ENCODE measurements at regions not wholly inside any gene's neighbourhood (a gene's known extent, or its start where the extent isn't known, plus 50 kb on each side); places are given as distances from the start of the nearest gene placed in this dataset.

GRCh38 chr17:34000639-34001038 is 254.4 kb upstream of the CCL2 start:
- POLR2A ChIA-PET: no interaction called here
- H3K27me3 Mint-ChIP-seq: peaks cover 7 to 17% of the 10 kb centered on the region in 2 donors
- no peak overlapping the region for H3K27ac Mint-ChIP-seq
- H3K27ac ChIP-seq (ENCODE audit: low read length): no peak overlapping the region
- H3K4me3 Mint-ChIP-seq: no peak overlapping the region
- CTCF ChIA-PET: no interaction called here
- H3K4me1 Mint-ChIP-seq: no peaks in the 10 kb centered on the region
- H3K36me3 Mint-ChIP-seq: no peaks in the 10 kb centered on the region
- H3K27me3 ChIP-seq (replicated peaks in 1 of 2; ENCODE audit: control insufficient read depth in 2 of 2, extremely low read depth in 1 of 2, insufficient read depth in 2 of 2, low read length in 1 of 2): peaks cover 0 to 15% of the 10 kb centered on the region in 2 experiments
- no peaks in the 10 kb centered on the region for H3K9me3 ChIP-seq
- peaks cover 10 to 38% (median 18%) of the 10 kb centered on the region in 3 donors for H3K9me3 Mint-ChIP-seq
- no peak for DNase-seq
- H3K4me3 ChIP-seq (ENCODE audit: control insufficient read depth in 1 of 2, extremely low read depth in 1 of 2, low read length in 1 of 2): no peak overlapping the region
- no peaks in the 10 kb centered on the region for H3K4me1 ChIP-seq (ENCODE audit: control insufficient read depth in 1 of 2, extremely low read depth in 1 of 2, insufficient read depth in 2 of 2, low read length in 2 of 2)
- WGBS (ENCODE audit: insufficient coverage): no CpG with 5 or more reads among the region's 1 CpG
- no peak for ATAC-seq (replicated peaks in 1 of 4)
- no peaks in the 10 kb centered on the region for H3K36me3 ChIP-seq (ENCODE audit: control insufficient read depth in 2 of 2, extremely low read depth in 1 of 2, insufficient read depth in 1 of 2, low read length in 1 of 2)

- no peak overlapping the region for H3K4me3 Mint-ChIP-seq
These were observed 253.8 kb upstream of the CCL2 start for GRCh38 chr17:34001246-34001645.

GRCh38 chr17:34006126-34006525 is 249.0 kb upstream of the CCL2 start:
- H3K4me3 Mint-ChIP-seq: no peak overlapping the region
- DNase-seq (no peak), ATAC-seq (replicated peaks in 1 of 4) (no peak)
- no peaks in the 10 kb centered on the region for H3K9me3 ChIP-seq
- POLR2A ChIA-PET: no interaction called here
- 58% methylated on average over 3 of the region's 3 CpGs for WGBS (ENCODE audit: insufficient coverage)
- peaks cover 11 to 21% of the 10 kb centered on the region in 2 donors for H3K27me3 Mint-ChIP-seq
- peaks cover 0 to 17% of the 10 kb centered on the region in 2 experiments for H3K27me3 ChIP-seq (replicated peaks in 1 of 2; ENCODE audit: control insufficient read depth in 2 of 2, extremely low read depth in 1 of 2, insufficient read depth in 2 of 2, low read length in 1 of 2)
- H3K27ac Mint-ChIP-seq: no peak overlapping the region
- no peak overlapping the region for H3K27ac ChIP-seq (ENCODE audit: low read length)
- peaks cover 5 to 12% (median 8%) of the 10 kb centered on the region in 3 donors for H3K9me3 Mint-ChIP-seq
- no peaks in the 10 kb centered on the region for H3K4me1 ChIP-seq (ENCODE audit: control insufficient read depth in 1 of 2, extremely low read depth in 1 of 2, insufficient read depth in 2 of 2, low read length in 2 of 2)
- H3K4me1 Mint-ChIP-seq: no peaks in the 10 kb centered on the region
- H3K4me3 ChIP-seq (ENCODE audit: control insufficient read depth in 1 of 2, extremely low read depth in 1 of 2, low read length in 1 of 2): no peak overlapping the region
- H3K36me3 Mint-ChIP-seq: no peaks in the 10 kb centered on the region
- CTCF ChIA-PET: no interaction called here
- H3K36me3 ChIP-seq (ENCODE audit: control insufficient read depth in 2 of 2, extremely low read depth in 1 of 2, insufficient read depth in 1 of 2, low read length in 1 of 2): no peaks in the 10 kb centered on the region

More at GRCh38 chr17:34001246-34001645, 253.8 kb upstream of the CCL2 start:
- Histone ChIP-seq H3K4me3 (ENCODE audit: control insufficient read depth in 1 of 2, extremely low read depth in 1 of 2, low read length in 1 of 2) (no peak overlapping the region), H3K9me3 (no peaks in the 10 kb centered on the region), H3K4me1 (ENCODE audit: control insufficient read depth in 1 of 2, extremely low read depth in 1 of 2, insufficient read depth in 2 of 2, low read length in 2 of 2) (no peaks in the 10 kb centered on the region), H3K27ac (ENCODE audit: low read length) (no peak overlapping the region), H3K27me3 (replicated peaks in 1 of 2; ENCODE audit: control insufficient read depth in 2 of 2, extremely low read depth in 1 of 2, insufficient read depth in 2 of 2, low read length in 1 of 2) (peaks cover 0 to 18% of the 10 kb centered on the region in 2 experiments), H3K36me3 (ENCODE audit: control insufficient read depth in 2 of 2, extremely low read depth in 1 of 2, insufficient read depth in 1 of 2, low read length in 1 of 2) (no peaks in the 10 kb centered on the region)
- WGBS (ENCODE audit: insufficient coverage): no CpG with 5 or more reads among the region's 2 CpGs
- DNase-seq (no peak), ATAC-seq (replicated peaks in 1 of 4) (no peak)
- ChIA-PET CTCF (no interaction called here), POLR2A (no interaction called here)
- no peak overlapping the region for H3K27ac Mint-ChIP-seq
- H3K36me3 Mint-ChIP-seq: no peaks in the 10 kb centered on the region
- H3K9me3 Mint-ChIP-seq: peaks cover 10 to 34% (median 18%) of the 10 kb centered on the region in 3 donors
- H3K4me1 Mint-ChIP-seq: no peaks in the 10 kb centered on the region
- peaks cover 11 to 20% of the 10 kb centered on the region in 2 donors for H3K27me3 Mint-ChIP-seq

- H3K4me3 ChIP-seq (ENCODE audit: control insufficient read depth in 1 of 2, extremely low read depth in 1 of 2, low read length in 1 of 2): no peak overlapping the region
- no peak overlapping the region for H3K27ac Mint-ChIP-seq
- H3K36me3 Mint-ChIP-seq: no peaks in the 10 kb centered on the region
- no peak for ATAC-seq (replicated peaks in 1 of 4)
- H3K36me3 ChIP-seq (ENCODE audit: control insufficient read depth in 2 of 2, extremely low read depth in 1 of 2, insufficient read depth in 1 of 2, low read length in 1 of 2): no peaks in the 10 kb centered on the region
- no peaks in the 10 kb centered on the region for H3K9me3 Mint-ChIP-seq
- WGBS (ENCODE audit: insufficient coverage): 67% methylated on average over 1 of the region's 1 CpG
- H3K4me3 Mint-ChIP-seq: no peak overlapping the region
- H3K27me3 Mint-ChIP-seq: peaks cover 10 to 24% of the 10 kb centered on the region in 2 donors
- ChIA-PET CTCF (no interaction called here), POLR2A (no interaction called here)
- H3K9me3 ChIP-seq: no peaks in the 10 kb centered on the region
- no peak for DNase-seq
- H3K27ac ChIP-seq (ENCODE audit: low read length): no peak overlapping the region
- H3K4me1 Mint-ChIP-seq: no peaks in the 10 kb centered on the region
- no peaks in the 10 kb centered on the region for H3K4me1 ChIP-seq (ENCODE audit: control insufficient read depth in 1 of 2, extremely low read depth in 1 of 2, insufficient read depth in 2 of 2, low read length in 2 of 2)
- H3K27me3 ChIP-seq (replicated peaks in 1 of 2; ENCODE audit: control insufficient read depth in 2 of 2, extremely low read depth in 1 of 2, insufficient read depth in 2 of 2, low read length in 1 of 2): peaks cover 0 to 17% of the 10 kb centered on the region in 2 experiments
These were observed 247.0 kb upstream of the CCL2 start for GRCh38 chr17:34008125-34008524.

- Histone ChIP-seq H3K27me3 (replicated peaks in 1 of 2; ENCODE audit: control insufficient read depth in 2 of 2, extremely low read depth in 1 of 2, insufficient read depth in 2 of 2, low read length in 1 of 2) (peaks cover 0 to 20% of the 10 kb centered on the region in 2 experiments), H3K4me1 (ENCODE audit: control insufficient read depth in 1 of 2, extremely low read depth in 1 of 2, insufficient read depth in 2 of 2, low read length in 2 of 2) (no peaks in the 10 kb centered on the region), H3K9me3 (no peaks in the 10 kb centered on the region), H3K36me3 (ENCODE audit: control insufficient read depth in 2 of 2, extremely low read depth in 1 of 2, insufficient read depth in 1 of 2, low read length in 1 of 2) (no peaks in the 10 kb centered on the region), H3K4me3 (ENCODE audit: control insufficient read depth in 1 of 2, extremely low read depth in 1 of 2, low read length in 1 of 2) (no peak overlapping the region), H3K27ac (ENCODE audit: low read length) (no peak overlapping the region)
- no peaks in the 10 kb centered on the region for H3K36me3 Mint-ChIP-seq
- WGBS (ENCODE audit: insufficient coverage): 75% methylated on average over 5 of the region's 5 CpGs
- no peak for DNase-seq
- no peak overlapping the region for H3K27ac Mint-ChIP-seq
- ChIA-PET CTCF (no interaction called here), POLR2A (no interaction called here)
- H3K27me3 Mint-ChIP-seq: peaks cover 8 to 14% of the 10 kb centered on the region in 2 donors
- H3K4me3 Mint-ChIP-seq: no peak overlapping the region
- no peaks in the 10 kb centered on the region for H3K4me1 Mint-ChIP-seq
- H3K9me3 Mint-ChIP-seq: no peaks in the 10 kb centered on the region
- ATAC-seq (replicated peaks in 1 of 4): no peak
These were observed 245.2 kb upstream of the CCL2 start for GRCh38 chr17:34009912-34010311.

GRCh38 chr17:34010534-34010933 is 244.6 kb upstream of the CCL2 start:
- no peak for DNase-seq
- no peaks in the 10 kb centered on the region for H3K36me3 Mint-ChIP-seq
- H3K27me3 Mint-ChIP-seq: peaks cover 6 to 8% of the 10 kb centered on the region in 2 donors
- H3K9me3 ChIP-seq: no peaks in the 10 kb centered on the region
- WGBS (ENCODE audit: insufficient coverage): 66% methylated on average over 2 of the region's 2 CpGs
- no peak overlapping the region for H3K27ac ChIP-seq (ENCODE audit: low read length)
- POLR2A ChIA-PET: no interaction called here
- no peaks in the 10 kb centered on the region for H3K4me1 ChIP-seq (ENCODE audit: control insufficient read depth in 1 of 2, extremely low read depth in 1 of 2, insufficient read depth in 2 of 2, low read length in 2 of 2)
- H3K4me3 Mint-ChIP-seq: no peak overlapping the region
- peaks cover 0 to 17% of the 10 kb centered on the region in 2 experiments for H3K27me3 ChIP-seq (replicated peaks in 1 of 2; ENCODE audit: control insufficient read depth in 2 of 2, extremely low read depth in 1 of 2, insufficient read depth in 2 of 2, low read length in 1 of 2)
- H3K4me3 ChIP-seq (ENCODE audit: control insufficient read depth in 1 of 2, extremely low read depth in 1 of 2, low read length in 1 of 2): no peak overlapping the region
- H3K4me1 Mint-ChIP-seq: no peaks in the 10 kb centered on the region
- CTCF ChIA-PET: no interaction called here
- H3K36me3 ChIP-seq (ENCODE audit: control insufficient read depth in 2 of 2, extremely low read depth in 1 of 2, insufficient read depth in 1 of 2, low read length in 1 of 2): no peaks in the 10 kb centered on the region
- ATAC-seq (replicated peaks in 1 of 4): no peak
- no peaks in the 10 kb centered on the region for H3K9me3 Mint-ChIP-seq
- H3K27ac Mint-ChIP-seq: no peak overlapping the region

- Mint-ChIP-seq H3K4me3 (no peak overlapping the region), H3K4me1 (no peaks in the 10 kb centered on the region), H3K27me3 (peaks cover 2 to 3% of the 10 kb centered on the region in 2 donors), H3K36me3 (no peaks in the 10 kb centered on the region), H3K27ac (no peak overlapping the region), H3K9me3 (no peaks in the 10 kb centered on the region)
- H3K27me3 ChIP-seq (replicated peaks in 1 of 2; ENCODE audit: control insufficient read depth in 2 of 2, extremely low read depth in 1 of 2, insufficient read depth in 2 of 2, low read length in 1 of 2): peaks cover 0 to 14% of the 10 kb centered on the region in 2 experiments
- H3K27ac ChIP-seq (ENCODE audit: low read length): no peak overlapping the region
- no peaks in the 10 kb centered on the region for H3K36me3 ChIP-seq (ENCODE audit: control insufficient read depth in 2 of 2, extremely low read depth in 1 of 2, insufficient read depth in 1 of 2, low read length in 1 of 2)
- ChIA-PET CTCF (no interaction called here), POLR2A (no interaction called here)
- no peak overlapping the region for H3K4me3 ChIP-seq (ENCODE audit: control insufficient read depth in 1 of 2, extremely low read depth in 1 of 2, low read length in 1 of 2)
- no peaks in the 10 kb centered on the region for H3K9me3 ChIP-seq
- WGBS (ENCODE audit: insufficient coverage): 83% methylated on average over 3 of the region's 3 CpGs
- ATAC-seq (replicated peaks in 1 of 4): no peak
- DNase-seq: no peak
- H3K4me1 ChIP-seq (ENCODE audit: control insufficient read depth in 1 of 2, extremely low read depth in 1 of 2, insufficient read depth in 2 of 2, low read length in 2 of 2): no peaks in the 10 kb centered on the region
These were observed 243.5 kb upstream of the CCL2 start for GRCh38 chr17:34011599-34011998.
